HG02885 (cell line): ENCODE measurements at regions not wholly inside any gene's neighbourhood (a gene's known extent, or its start where the extent isn't known, plus 50 kb on each side); places are given as distances from the start of the nearest gene placed in this dataset.

ENCODE experiments used
- ATAC-seq: cut with Tn5 transposase; IDR thresholded peaks from one replicate; pipeline ENCODE4 v1.9.1; 2021; ENCODE audit warnings: mild to moderate bottlenecking; ENCODE audit not compliant: unreplicated experiment, poor library complexity

DNA sequence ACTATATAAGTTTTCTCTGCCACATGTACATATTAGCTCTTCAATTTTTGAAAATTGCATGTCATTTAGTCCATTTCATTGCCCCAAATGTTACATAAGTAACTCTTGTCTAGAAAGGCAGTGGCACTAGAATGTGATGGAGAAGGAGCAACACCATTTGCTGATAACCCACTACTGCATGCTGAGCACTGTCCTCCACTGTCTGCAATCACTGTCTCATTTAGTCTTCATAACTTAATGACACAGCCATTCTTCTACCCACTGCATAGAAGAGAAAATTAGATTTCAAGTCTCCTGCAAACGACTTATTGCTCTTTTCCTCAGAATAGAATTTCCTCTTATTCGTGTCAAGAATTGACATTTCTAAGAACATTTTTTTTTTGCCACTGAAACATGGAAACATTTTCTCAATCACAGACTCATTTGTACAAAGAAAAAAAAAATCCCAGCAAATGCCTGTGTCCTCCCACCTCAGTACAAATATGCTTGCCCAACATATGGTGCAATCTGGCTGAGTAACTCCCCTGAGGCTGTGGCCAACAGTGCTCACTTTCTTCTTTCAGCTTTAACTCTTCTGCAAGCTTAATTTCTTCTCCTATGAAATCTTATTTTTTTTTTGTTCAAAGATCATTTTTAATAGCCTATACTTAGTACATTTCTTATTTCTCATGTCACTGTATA, 768.6 kb upstream of the HS6ST1 start:
- ATAC-seq, result no peak

DNA sequence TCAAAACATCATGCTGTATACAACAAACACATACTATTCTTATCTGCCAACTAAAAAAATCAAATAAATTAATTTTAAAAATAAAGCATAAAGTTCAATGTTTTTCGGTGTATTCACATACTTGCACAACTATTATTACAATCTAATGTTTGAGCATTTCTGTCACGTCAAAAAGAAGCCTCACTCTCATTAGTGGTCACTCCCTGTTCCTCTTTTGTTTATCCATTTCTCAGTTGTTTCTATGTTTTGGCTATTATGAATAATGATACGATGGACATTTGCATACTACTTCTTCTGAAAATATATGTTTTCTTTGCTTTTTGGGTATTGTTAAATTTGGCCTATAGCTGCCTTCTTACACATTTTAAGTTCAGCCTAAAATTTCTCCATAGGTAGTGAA, 773.0 kb upstream of the HS6ST1 start:
- peak; percentile 56 for ATAC-seq

DNA sequence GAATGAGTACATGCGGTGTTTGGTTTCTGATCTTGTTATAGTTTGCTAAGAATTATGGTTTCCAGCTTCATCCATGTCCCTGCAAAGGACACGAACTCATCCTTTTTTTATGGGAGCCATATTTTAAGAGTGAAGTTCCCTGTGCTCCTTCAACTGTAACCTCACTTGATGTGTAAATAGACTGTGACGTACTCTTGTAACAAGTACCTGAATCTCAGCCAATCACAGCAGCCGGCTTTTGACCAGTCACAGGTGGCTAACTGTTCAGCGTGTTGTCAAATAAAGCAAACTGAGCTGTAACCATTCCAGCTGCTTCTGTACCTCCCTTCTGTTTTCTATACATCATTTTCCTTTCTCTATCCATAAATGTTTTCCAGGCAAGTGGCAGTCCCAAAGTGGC, 774.3 kb upstream of the HS6ST1 start:
- ATAC-seq, result no peak

DNA sequence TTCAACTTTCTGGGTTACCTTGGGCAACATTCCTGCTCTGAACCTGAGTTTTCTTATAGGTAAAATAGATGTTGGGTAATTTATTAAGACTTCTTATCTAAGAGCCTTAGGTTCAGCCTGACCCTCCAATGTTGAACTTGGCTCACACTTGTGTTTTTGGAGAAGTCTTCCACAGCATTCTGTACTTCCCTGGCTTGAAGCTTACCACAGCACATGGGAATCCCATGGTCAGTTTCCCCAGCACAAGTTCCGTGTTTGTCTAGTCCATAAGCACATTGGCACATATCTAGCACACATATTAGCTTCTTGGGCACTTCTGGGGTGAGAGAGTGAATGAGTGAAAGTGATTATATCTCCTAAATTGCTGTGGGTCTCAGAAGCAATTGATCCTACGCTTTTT, 782.5 kb upstream of the HS6ST1 start:
- no peak for ATAC-seq

DNA sequence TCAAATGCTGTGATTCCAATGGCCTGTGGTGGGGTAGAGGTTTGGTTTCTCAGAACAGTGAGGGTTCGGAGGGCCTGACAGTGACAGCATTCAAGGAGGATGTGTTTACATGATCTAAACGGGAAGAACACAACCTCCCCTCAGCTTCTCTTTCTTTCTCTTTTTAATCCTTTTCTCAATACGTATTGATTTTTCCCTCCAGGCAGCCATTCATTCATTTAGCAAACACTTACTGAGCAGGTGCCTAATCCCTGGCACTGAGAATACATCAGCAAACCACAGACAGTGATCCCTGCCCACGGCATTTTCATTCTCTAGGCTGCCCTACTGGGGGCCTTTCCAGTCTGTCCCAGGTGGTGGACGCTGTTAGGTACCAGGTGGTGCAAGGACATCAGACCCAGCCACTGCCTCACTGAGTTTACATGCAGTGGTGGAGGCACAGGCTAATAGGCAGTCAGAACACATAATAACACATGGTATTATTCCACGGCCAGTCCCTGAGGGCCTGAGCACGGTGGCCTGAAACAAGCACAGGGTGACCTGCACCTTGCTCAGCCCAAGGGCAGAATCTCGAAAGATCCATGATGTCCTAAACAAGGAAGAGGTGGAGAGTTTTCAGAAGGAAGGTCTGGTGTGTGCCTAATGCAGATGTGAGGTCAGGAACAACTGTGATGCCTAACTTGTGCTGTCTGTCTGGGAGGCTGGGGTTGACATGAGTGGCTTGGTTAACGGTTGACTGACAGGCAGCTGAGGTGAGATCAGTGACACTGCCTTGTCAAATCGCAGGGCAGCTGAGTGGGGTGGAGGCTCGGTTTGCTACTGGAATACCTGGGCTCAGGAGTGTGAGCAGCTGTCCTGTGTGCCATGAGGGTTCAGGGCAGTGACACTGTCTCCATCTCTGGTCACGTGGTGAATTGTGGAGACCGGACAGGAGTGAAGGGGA, 785.5 kb upstream of the HS6ST1 start:
- no peak for ATAC-seq

DNA sequence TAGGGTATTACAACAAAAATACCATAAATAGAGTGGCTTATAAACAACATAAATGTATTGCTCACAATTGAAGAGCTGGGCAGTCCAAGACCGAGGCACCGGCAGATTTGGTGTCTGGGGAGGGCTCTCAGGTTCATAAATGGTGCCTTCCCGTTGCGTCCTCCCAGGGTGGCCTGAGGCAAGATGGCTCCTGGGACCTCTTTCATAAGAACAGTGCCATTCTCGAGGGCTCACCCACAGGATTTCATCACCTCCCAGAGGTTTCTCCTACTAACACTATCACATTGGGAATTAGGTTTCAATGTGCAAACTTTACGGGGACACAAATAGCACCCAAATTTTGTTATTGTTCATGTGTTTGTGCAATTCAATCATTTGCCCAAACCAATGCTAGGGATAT, 793.5 kb upstream of the HS6ST1 start:
- no peak for ATAC-seq

DNA sequence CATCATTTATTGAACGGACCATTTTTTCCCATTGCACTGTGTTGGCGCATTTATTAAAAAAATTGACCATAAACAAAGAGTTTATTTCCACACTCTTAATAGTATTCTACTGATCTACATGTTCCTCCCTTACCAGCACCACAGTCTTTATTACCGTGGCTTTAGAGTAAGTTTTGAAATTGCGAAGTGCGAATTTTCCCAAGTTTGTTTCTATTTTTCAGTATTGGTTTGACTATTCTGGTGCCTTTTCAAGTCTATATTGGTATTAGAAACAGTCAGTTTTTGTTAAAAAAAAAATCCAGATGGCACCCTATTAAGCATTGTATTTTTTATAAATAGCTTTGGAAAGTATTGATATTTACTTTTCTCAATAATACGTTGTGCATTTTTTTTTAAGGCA, 795.1 kb upstream of the HS6ST1 start:
- no peak for ATAC-seq

DNA sequence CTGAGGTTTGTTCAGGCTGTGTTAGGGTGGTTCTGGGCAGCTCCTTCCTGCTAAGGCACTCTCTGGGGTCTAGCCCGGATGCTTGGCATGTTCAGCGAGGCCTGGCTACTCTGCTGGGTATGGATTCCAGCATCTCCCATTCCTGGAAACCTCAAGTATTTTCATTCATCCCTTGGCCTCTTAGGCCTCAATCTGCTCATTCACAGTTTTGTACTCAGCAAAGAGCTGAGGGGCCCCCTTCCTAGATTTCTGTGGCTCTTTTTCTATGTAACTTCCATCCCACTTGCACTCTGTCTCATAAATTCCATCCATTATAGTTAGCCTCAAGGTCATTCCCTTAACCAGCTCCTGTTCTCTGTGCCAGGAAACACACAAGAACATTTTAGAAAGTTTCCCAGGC, 798.8 kb upstream of the HS6ST1 start:
- no peak for ATAC-seq

DNA sequence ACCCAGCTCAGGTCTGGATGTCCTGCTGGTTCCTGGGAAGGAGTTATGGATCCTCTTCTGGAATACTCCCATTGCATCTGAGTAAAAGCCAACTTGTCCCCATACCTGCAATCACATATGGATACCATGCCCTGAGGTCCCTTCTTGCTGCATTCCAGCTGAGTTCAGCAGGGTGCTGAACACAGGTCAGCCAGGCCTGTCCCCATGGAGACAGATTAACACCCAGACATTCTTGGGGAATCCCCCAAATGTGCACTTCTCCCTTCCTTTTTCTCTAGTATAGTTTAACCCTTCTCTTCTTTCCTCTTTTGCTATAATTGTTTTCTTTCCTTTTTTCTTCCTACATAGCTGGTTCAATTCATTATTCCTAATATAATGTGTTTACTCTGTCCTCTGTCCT, 799.6 kb upstream of the HS6ST1 start:
- ATAC-seq, result peak; percentile 74

DNA sequence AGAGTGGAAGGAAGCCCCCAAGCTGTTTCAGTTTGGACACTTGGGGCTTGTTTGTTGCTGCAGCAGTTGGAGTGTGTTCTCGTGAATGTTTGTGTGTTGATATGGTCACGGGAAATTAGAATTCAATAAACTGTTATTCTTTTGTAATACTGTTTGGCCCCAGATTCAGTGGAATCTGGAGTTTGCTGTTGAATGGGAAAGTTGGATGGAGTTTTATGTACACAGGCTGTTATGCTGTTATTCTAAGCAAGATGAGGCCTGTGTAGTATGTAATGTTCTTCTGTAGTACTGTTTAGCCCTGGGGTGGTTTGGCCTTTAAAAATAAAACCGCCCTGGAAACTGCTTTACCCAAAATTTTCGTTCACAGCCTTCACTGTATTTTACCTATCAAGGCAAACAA, 810.4 kb upstream of the HS6ST1 start:
- ATAC-seq, result no peak

DNA sequence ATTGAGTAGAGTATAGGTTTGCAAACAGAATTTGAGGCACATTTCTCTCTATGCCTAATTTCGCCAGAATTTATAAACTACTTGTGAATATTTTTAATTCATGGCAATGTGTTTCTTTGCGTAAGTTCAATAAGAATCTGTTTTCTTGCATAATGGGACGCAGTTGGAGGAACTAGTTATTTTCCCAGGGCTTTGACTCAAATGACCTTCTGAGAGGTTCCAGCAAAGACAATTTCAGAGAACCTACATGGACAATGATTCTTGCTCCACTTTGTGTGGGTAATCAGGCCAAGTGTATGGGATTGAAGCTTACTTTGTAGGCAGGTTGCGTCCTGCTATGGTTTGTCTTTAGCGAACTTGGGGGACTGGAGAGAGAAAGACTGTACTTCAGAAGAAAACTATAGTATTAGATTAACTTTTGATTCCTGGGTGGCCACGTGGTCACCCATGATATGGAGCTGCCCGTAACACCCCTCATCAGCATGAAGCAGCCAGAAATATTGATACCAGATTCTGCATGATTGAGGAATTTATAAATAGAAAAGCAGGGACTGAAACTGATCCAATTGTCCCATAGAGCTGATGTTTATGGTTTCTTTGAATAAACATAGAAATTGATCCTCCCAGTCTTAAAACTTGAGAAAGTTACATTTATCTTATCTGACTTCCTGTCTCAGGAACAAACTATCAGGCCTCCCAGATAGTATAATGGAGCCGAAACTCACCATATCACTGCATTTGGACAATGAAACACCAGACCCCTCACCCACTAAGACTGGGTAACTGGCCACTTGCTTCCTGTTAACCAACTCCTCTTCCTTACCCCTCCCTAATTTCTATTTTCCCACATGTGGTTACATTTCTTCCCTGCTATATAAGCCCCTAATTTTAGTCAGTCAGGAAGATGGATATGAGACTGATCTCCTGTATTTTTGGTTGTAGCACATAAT, 815.3 kb upstream of the HS6ST1 start:
- ATAC-seq, result no peak

DNA sequence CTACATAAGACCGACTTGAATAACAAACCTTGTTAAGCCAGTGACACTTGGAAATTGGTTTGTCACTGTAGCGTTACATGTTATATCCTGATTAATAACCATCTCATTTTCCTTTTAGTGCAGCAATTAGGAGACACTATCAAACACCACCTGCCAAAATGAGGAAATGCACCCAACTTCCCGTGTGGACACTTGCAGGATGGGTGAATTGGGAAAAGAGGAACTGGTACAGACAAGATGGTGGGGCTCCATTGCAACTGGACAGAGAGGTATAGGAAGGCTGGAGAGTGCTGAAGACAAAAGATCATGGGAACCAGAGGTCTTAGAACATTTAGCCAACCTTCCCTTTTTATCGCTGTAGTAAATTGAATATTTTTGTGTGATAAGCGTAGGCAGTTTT, 816.3 kb upstream of the HS6ST1 start:
- no peak for ATAC-seq

DNA sequence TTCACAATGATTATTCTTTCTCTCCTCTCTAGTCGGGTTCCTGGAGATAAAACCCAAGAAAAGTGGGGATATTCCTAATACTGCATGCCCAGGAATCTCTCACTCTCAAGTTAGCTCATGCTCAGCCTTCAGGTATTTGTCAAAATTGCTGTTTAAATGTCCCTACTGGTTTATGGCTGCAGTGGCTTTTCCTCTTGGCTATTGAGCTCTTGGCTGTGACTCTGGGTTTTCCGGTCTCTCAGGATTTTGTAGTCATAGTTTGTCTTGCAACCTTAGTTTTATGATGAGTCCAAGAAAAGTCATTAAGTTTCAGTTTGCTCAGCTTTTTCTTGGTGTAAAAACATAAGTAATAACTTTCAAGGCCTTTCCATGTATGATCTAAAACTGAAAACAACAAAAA, 820.7 kb upstream of the HS6ST1 start:
- ATAC-seq, result no peak

DNA sequence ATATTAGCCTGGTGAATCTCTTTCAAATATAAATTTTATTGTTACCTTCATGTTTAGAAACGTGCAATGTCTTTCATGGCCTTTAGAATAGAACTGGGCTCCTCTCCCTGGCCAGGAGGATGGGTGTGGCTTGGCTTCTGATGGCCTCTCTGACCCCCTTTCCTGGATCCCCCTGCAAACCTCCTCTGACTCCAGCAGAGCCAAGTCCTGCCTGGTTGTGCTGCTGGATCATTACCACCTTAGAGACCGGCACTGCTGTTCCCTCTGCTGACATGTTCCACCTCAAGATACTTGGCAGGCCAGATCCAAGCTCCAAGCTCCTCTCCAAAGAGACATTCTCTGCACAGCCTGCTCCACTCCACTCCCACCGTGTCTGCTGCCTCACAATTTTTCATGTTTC, 823.8 kb upstream of the HS6ST1 start:
- ATAC-seq, result no peak

DNA sequence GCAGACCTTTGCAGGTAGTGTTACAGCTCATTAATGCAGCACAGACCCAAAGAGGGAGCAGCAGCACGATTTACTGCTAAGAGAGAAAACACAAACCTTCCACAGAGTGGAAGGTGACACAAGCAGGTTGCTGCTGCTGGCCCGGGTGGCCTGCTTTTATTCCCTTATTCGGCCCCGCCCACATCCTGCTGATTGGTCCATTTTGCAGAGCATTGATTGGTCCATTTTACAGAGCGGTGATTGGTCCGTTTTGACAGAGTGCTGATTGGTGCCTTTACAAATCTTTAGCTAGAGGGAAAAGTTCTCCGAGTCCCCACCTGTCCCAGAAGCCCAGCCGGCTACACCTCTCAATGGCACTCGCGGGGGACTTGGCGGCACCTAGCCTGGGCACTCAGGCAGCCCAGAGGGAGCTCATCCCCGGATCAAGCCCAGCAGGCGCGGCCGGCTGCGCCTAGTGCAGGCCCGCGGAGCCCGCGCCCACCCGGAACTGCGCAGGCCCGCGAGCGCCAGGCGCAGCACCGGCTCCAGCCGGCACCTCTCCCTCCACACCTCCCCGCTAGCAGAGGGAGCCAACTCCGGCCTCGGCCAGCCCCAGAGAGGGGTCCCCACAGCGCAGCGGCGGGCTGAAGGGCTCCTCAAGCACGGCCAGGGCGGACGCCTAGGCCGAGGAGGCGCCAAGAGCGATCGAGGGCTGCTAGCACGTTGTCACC, 825.6 kb upstream of the HS6ST1 start:
- ATAC-seq, result no peak

DNA sequence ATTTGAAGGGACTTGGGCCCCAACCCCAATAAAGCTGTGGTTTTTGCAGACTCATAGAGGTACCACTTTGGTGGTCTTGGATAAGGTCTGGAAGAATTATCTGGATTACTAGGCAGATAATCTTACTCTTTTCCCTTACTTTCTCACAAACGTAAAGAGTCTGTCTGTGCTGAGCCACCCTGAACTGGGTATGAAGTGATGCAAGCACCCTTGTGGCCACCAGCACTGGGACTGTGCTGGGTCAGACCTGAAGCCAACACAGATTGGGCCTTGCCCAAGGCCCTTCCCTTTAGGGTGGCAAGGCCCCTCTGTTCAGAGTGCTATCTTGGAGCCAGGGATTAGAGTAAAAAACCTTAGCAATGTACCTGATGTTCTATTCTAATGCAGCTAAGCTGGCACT, 827.0 kb upstream of the RAB6C start:
- ATAC-seq, result no peak

DNA sequence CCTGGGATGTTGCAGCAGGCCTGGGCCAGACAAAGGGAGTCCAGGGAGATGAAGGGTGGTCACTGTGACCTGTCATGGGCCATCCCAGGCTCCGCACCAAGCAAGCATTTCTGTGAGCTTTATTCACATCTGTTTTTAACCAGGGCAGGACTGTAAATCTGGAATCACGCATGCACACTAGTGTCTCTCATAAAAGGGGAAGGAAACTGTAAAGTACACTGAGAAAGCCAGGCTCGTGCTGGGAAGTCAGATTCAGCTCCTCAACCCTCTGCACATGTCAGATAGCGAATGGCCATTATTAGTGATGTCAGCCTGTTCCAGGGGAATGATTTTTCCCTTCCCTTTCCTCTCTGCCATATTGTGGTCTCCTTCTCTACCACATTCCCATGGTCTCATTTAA, 818.6 kb upstream of the RAB6C start:
- ATAC-seq, result no peak

DNA sequence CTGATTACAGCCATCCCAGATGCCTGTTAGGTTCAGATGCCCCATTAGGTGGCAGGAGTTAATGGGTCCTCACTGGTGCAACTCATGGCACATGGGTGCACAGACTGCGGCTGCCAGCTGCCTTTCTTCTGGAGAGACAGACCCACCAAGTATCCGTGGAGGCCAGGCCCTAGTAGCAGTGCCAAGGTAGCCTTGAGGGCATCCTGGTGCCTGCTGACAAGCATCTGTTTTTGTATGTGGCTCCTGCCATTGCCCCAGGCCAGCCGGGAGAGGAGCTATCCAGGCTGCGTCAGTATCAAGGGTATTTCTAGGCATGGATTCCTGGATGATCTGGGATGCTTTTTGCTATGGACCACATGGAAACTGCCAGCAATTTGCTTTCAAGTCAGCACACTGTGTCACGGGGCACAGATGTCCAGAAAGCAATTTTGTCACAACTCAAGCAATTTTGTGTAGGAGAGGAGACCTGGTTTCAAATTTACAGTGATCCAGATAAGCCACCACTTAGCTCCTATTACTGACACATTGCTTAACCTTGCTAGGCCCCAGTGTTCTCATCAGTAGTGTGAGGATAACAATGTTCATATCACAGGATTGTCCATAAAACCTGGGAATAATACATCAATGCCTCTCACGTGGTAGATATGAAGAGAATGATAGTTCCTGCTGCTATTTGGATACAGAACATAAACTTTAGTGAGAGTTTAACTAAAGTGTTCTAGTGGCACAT, 815.1 kb upstream of the RAB6C start:
- no peak for ATAC-seq

DNA sequence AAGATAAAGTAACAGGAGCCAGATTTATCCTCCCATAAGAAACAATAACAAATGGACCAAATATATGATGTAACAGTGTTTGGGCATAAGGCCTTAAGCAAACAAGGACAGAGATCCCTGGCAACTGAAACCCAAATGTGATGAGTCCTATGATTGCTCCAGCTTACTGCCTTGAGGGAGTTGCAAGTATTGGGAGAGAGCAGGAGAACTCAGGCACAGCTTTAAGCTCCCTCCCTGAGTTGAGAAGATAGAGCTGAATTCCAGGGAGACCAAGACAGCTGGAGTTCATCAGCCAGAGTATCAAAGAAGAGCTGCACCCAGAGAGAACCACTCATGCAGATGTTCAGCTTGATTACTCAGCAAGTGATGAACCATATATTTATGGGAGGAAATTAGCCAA, 814.5 kb upstream of the RAB6C start:
- ATAC-seq, result no peak
